GM23338 (cell line): ENCODE measurements at regions not wholly inside any gene's neighbourhood (a gene's known extent, or its start where the extent isn't known, plus 50 kb on each side); places are given as distances from the start of the nearest gene placed in this dataset.

Experiments
- ATAC-seq: fragments of 200-7000 bp; cut with Tn5 transposase; 3 replicates; pipeline ENCODE4 v1.9.1; 2020
- DNase-seq: peaks from one replicate; pipeline ENCODE4 v3.0.0-alpha.2; 2015; ENCODE audit warnings: low spot score
- H2AFZ ChIP-seq: fragments of 200-600 bp; sonication (generic); 2 replicates; pipeline ENCODE4 v1.8.0; 2016; ENCODE audit warnings: antibody characterized with exemption, mild to moderate bottlenecking, moderate library complexity
- H3F3A ChIP-seq: fragments of 200-600 bp; sonication (generic); replicated peaks from 2 replicates; pipeline ENCODE4 v1.8.0; 2017; ENCODE audit warnings: antibody characterized with exemption, mixed run types, low read depth
- H3K27ac ChIP-seq: fragments of 200-600 bp; sonication (generic); 2 replicates; pipeline ENCODE4 v1.6.1; 2016; ENCODE audit warnings: low read depth
- H3K27me3 ChIP-seq: fragments of 200-600 bp; sonication (generic); 2 replicates; pipeline ENCODE4 v1.8.0; 2016; ENCODE audit warnings: mild to moderate bottlenecking, mixed run types, moderate library complexity; ENCODE audit not compliant: insufficient read depth
- H3K36me3 ChIP-seq: fragments of 200-600 bp; sonication (generic); 2 replicates; pipeline ENCODE4 v1.8.0; 2016; ENCODE audit warnings: mild to moderate bottlenecking; ENCODE audit not compliant: insufficient read depth
- H3K4me1 ChIP-seq: fragments of 200-600 bp; sonication (generic); 2 replicates; pipeline ENCODE4 v1.8.0; 2016; ENCODE audit warnings: mild to moderate bottlenecking, moderate library complexity; ENCODE audit not compliant: insufficient read depth
- H3K4me2 ChIP-seq: fragments of 200-600 bp; sonication (generic); 2 replicates; pipeline ENCODE4 v1.7.1; 2017; ENCODE audit warnings: mixed run types
- H3K4me3 ChIP-seq: fragments of 200-600 bp; sonication (generic); 2 replicates; pipeline ENCODE4 v1.6.1; 2016; ENCODE audit warnings: mixed run types
- H3K79me2 ChIP-seq: fragments of 200-600 bp; sonication (generic); replicated peaks from 2 replicates; pipeline ENCODE4 v1.8.0; 2017; ENCODE audit warnings: mild to moderate bottlenecking; ENCODE audit not compliant: insufficient read depth
- H3K9me2 ChIP-seq: fragments of 200-600 bp; sonication (generic); 2 replicates; pipeline ENCODE4 v1.8.0; 2017; ENCODE audit not compliant: insufficient read depth
- H4K20me1 ChIP-seq: fragments of 200-600 bp; sonication (generic); replicated peaks from 2 replicates; pipeline ENCODE4 v1.8.0; 2017; ENCODE audit warnings: mild to moderate bottlenecking; ENCODE audit not compliant: insufficient read depth
- H3K27ac Mint-ChIP-seq: 2 replicates; pipeline ENCODE4 v1.8.0; 2020; ENCODE audit warnings: inconsistent platforms, mild to moderate bottlenecking, moderate library complexity, mixed read lengths
- H3K27me3 Mint-ChIP-seq: 3 replicates; pipeline ENCODE4 v1.8.0; 2022; ENCODE audit warnings: low read depth, mild to moderate bottlenecking, moderate library complexity, mixed read lengths, inconsistent platforms; ENCODE audit not compliant: insufficient read depth, poor library complexity
- H3K36me3 Mint-ChIP-seq: 3 replicates; pipeline ENCODE4 v1.8.0; 2021; ENCODE audit warnings: low read depth, mild to moderate bottlenecking, inconsistent platforms, moderate library complexity, mixed read lengths
- H3K4me1 Mint-ChIP-seq: 3 replicates; pipeline ENCODE4 v1.8.0; 2020; ENCODE audit warnings: mild to moderate bottlenecking, inconsistent platforms, mixed read lengths
- H3K4me3 Mint-ChIP-seq: 3 replicates; pipeline ENCODE4 v1.8.0; 2021; ENCODE audit warnings: moderate library complexity, mild to moderate bottlenecking, inconsistent platforms, mixed read lengths
- H3K9me3 Mint-ChIP-seq: 3 replicates; pipeline ENCODE4 v1.8.0; 2020; ENCODE audit warnings: moderate library complexity, mild to moderate bottlenecking, inconsistent platforms, mixed read lengths
- CREB1 ChIP-seq: fragments of 250-450 bp; sonication (Bioruptor Pico); IDR thresholded peaks from 2 replicates; pipeline ENCODE4 v1.5.0; 2020; ENCODE audit warnings: low read depth, mild to moderate bottlenecking, moderate library complexity
- EZH2 ChIP-seq: fragments of 200-600 bp; sonication (generic); IDR thresholded peaks from one replicate; pipeline ENCODE4 v1.8.0; 2017; ENCODE audit warnings: antibody characterized with exemption, mild to moderate bottlenecking, low read depth; ENCODE audit not compliant: unreplicated experiment
- POLR2AphosphoS5 ChIP-seq: IDR thresholded peaks from 2 replicates; pipeline ENCODE4 v1.6.1; 2016; ENCODE audit warnings: antibody characterized with exemption, low read depth
- REST ChIP-seq: IDR thresholded peaks from one replicate; pipeline ENCODE4 v1.6.1; 2018; ENCODE audit warnings: antibody characterized with exemption; ENCODE audit not compliant: unreplicated experiment
- ZNF114 ChIP-seq: fragments of 250-450 bp; sonication (Bioruptor Pico); IDR thresholded peaks from 2 replicates; pipeline ENCODE4 v1.5.0; 2020; ENCODE audit warnings: mild to moderate bottlenecking, moderate library complexity
- ZNF331 ChIP-seq: fragments of 250-450 bp; sonication (Bioruptor Pico); IDR thresholded peaks from 2 replicates; pipeline ENCODE4 v1.5.0; 2020; ENCODE audit warnings: low read depth, mild to moderate bottlenecking, moderate library complexity
- TF ChIP-seq, protein P1 (sequence below): fragments of 250-450 bp; sonication (Bioruptor Pico); IDR thresholded peaks from 2 replicates; pipeline ENCODE4 v1.5.0; 2020; ENCODE audit warnings: mild to moderate bottlenecking, moderate library complexity
- TF ChIP-seq, protein P2 (sequence below), 2 experiments: fragments of 200-600 bp in 1 of 2; sonication (generic) in 1 of 2; conservative IDR thresholded peaks; 2 replicates each; pipeline versions ENCODE4 v1.5.1 to v1.6.1; 2016 to 2017; ENCODE audit warnings: antibody characterized with exemption in 2 of 2, low read depth in 2 of 2, mild to moderate bottlenecking in 2 of 2, moderate library complexity in 1 of 2
- TF ChIP-seq, protein P3 (sequence below): IDR thresholded peaks from 2 replicates; pipeline ENCODE4 v1.6.1; 2016; ENCODE audit warnings: antibody characterized with exemption

DNA sequence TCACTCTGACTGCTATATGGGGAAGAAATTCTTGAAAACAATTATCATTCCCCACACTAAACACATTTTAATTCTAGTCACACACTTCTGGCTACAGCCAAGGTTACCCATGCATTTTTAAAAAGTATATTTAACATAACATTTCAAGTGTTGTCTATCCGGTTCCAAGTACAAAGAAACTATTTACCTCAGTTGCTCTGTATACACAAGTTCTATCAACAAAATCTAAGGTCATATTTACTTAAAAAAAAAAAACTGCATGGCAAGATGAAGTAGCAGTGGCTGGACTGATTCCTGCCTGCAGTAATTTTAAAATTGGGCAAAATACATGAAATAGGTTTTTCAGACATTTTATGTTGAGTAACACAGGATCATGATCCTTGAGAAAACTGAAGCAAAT is 155.9 kb upstream of the TOM1L1 start (continued):
- TF ChIP-seq, protein P1, sequence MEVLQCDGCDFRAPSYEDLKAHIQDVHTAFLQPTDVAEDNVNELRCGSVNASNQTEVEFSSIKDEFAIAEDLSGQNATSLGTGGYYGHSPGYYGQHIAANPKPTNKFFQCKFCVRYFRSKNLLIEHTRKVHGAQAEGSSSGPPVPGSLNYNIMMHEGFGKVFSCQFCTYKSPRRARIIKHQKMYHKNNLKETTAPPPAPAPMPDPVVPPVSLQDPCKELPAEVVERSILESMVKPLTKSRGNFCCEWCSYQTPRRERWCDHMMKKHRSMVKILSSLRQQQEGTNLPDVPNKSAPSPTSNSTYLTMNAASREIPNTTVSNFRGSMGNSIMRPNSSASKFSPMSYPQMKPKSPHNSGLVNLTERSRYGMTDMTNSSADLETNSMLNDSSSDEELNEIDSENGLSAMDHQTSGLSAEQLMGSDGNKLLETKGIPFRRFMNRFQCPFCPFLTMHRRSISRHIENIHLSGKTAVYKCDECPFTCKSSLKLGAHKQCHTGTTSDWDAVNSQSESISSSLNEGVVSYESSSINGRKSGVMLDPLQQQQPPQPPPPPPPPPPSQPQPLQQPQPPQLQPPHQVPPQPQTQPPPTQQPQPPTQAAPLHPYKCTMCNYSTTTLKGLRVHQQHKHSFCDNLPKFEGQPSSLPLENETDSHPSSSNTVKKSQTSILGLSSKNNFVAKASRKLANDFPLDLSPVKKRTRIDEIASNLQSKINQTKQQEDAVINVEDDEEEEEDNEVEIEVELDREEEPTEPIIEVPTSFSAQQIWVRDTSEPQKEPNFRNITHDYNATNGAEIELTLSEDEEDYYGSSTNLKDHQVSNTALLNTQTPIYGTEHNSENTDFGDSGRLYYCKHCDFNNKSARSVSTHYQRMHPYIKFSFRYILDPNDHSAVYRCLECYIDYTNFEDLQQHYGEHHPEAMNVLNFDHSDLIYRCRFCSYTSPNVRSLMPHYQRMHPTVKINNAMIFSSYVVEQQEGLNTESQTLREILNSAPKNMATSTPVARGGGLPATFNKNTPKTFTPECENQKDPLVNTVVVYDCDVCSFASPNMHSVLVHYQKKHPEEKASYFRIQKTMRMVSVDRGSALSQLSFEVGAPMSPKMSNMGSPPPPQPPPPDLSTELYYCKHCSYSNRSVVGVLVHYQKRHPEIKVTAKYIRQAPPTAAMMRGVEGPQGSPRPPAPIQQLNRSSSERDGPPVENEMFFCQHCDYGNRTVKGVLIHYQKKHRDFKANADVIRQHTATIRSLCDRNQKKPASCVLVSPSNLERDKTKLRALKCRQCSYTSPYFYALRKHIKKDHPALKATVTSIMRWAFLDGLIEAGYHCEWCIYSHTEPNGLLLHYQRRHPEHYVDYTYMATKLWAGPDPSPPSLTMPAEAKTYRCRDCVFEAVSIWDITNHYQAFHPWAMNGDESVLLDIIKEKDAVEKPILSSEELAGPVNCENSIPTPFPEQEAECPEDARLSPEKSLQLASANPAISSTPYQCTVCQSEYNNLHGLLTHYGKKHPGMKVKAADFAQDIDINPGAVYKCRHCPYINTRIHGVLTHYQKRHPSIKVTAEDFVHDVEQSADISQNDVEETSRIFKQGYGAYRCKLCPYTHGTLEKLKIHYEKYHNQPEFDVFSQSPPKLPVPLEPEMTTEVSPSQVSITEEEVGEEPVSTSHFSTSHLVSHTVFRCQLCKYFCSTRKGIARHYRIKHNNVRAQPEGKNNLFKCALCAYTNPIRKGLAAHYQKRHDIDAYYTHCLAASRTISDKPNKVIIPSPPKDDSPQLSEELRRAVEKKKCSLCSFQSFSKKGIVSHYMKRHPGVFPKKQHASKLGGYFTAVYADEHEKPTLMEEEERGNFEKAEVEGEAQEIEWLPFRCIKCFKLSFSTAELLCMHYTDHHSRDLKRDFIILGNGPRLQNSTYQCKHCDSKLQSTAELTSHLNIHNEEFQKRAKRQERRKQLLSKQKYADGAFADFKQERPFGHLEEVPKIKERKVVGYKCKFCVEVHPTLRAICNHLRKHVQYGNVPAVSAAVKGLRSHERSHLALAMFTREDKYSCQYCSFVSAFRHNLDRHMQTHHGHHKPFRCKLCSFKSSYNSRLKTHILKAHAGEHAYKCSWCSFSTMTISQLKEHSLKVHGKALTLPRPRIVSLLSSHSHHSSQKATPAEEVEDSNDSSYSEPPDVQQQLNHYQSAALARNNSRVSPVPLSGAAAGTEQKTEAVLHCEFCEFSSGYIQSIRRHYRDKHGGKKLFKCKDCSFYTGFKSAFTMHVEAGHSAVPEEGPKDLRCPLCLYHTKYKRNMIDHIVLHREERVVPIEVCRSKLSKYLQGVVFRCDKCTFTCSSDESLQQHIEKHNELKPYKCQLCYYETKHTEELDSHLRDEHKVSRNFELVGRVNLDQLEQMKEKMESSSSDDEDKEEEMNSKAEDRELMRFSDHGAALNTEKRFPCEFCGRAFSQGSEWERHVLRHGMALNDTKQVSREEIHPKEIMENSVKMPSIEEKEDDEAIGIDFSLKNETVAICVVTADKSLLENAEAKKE (CRISPR knock-in tag): no peak
- TF ChIP-seq EZH2: no peak
- no peak for TF ChIP-seq POLR2AphosphoS5
- TF ChIP-seq REST: no peak

GRCh38 chr17:54745239-54745638 is 155.4 kb upstream of the TOM1L1 start:
- Mint-ChIP-seq H3K9me3 (peaks cover 44% of the 10 kb centered on the region), H3K27ac (no peak overlapping the region), H3K4me1 (no peaks in the 10 kb centered on the region), H3K36me3 (peaks cover 37% of the 10 kb centered on the region), H3K4me3 (no peak overlapping the region), H3K27me3 (peaks cover 4% of the 10 kb centered on the region)
- Histone ChIP-seq H3F3A (no peaks in the 10 kb centered on the region), H4K20me1 (no peaks in the 10 kb centered on the region), H3K79me2 (no peaks in the 10 kb centered on the region), H3K4me2 (no peak overlapping the region), H3K27ac (no peak overlapping the region), H2AFZ (no peak overlapping the region), H3K36me3 (peaks cover 28% of the 10 kb centered on the region), H3K27me3 (no peaks in the 10 kb centered on the region), H3K9me2 (no peaks in the 10 kb centered on the region), H3K4me3 (no peak overlapping the region), H3K4me1 (no peaks in the 10 kb centered on the region)
- ATAC-seq (no peak), DNase-seq (no peak)
- TF ChIP-seq, protein P2, sequence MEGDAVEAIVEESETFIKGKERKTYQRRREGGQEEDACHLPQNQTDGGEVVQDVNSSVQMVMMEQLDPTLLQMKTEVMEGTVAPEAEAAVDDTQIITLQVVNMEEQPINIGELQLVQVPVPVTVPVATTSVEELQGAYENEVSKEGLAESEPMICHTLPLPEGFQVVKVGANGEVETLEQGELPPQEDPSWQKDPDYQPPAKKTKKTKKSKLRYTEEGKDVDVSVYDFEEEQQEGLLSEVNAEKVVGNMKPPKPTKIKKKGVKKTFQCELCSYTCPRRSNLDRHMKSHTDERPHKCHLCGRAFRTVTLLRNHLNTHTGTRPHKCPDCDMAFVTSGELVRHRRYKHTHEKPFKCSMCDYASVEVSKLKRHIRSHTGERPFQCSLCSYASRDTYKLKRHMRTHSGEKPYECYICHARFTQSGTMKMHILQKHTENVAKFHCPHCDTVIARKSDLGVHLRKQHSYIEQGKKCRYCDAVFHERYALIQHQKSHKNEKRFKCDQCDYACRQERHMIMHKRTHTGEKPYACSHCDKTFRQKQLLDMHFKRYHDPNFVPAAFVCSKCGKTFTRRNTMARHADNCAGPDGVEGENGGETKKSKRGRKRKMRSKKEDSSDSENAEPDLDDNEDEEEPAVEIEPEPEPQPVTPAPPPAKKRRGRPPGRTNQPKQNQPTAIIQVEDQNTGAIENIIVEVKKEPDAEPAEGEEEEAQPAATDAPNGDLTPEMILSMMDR (conservative IDR thresholded peaks at IDR 0.05; ENCODE audit: low read depth in 2 of 2): no peak
- TF ChIP-seq, protein P3, sequence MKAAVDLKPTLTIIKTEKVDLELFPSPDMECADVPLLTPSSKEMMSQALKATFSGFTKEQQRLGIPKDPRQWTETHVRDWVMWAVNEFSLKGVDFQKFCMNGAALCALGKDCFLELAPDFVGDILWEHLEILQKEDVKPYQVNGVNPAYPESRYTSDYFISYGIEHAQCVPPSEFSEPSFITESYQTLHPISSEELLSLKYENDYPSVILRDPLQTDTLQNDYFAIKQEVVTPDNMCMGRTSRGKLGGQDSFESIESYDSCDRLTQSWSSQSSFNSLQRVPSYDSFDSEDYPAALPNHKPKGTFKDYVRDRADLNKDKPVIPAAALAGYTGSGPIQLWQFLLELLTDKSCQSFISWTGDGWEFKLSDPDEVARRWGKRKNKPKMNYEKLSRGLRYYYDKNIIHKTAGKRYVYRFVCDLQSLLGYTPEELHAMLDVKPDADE: no peak
- TF ChIP-seq POLR2AphosphoS5 (no peak), CREB1 (CRISPR knock-in tag) (no peak), ZNF114 (CRISPR knock-in tag) (no peak), ZNF331 (CRISPR knock-in tag) (no peak), REST (no peak)
